ENCODE measurements at regions not wholly inside any gene's neighbourhood (a gene's known extent, or its start where the extent isn't known, plus 50 kb on each side); places are given as distances from the start of the nearest gene placed in this dataset.

GRCh38 chr18:30093376-30093775 is 949.2 kb downstream of the DSC3 start:
- no peak overlapping the region for H4K8ac ChIP-seq (replicated peaks; ENCODE audit: insufficient read length, low read depth, low read length)
- H3K27ac Mint-ChIP-seq = no peak overlapping the region
- no peak overlapping the region for H3K27ac ChIP-seq (ENCODE audit: insufficient read length, low read depth, low read length)
- no peak overlapping the region for H3K4me3 Mint-ChIP-seq
- H3K36me3 Mint-ChIP-seq (ENCODE audit: insufficient read depth in 1 of 3, low read depth in 3 of 3) = no peaks in the 10 kb centered on the region; a peak in 1 of 7 replicates
- H3K4me2 ChIP-seq (ENCODE audit: insufficient read depth, insufficient read length, low read length) = no peak overlapping the region
- no peak overlapping the region for H3K56ac ChIP-seq (ENCODE audit: insufficient read length, low read depth, low read length)
- TF ChIP-seq CTCF (conservative IDR thresholded peaks at IDR 0.05) = no peak
- H3K27me3 Mint-ChIP-seq (ENCODE audit: low read depth) = no peaks in the 10 kb centered on the region
- H2BK20ac ChIP-seq (ENCODE audit: low read depth, low read length, poor library complexity, severe bottlenecking) = no peak overlapping the region
- no peak overlapping the region for H4K91ac ChIP-seq (ENCODE audit: insufficient read length, low read depth, low read length)
- no peak overlapping the region for H3T11ph ChIP-seq (ENCODE audit: low read length)
- H3K4me1 Mint-ChIP-seq = peaks cover 4 to 5% of the 10 kb centered on the region in 2 experiments; a peak in 3 of 4 replicates
- H3K9me3 ChIP-seq (ENCODE audit: control insufficient read depth, low read depth, low read length) = no peaks in the 10 kb centered on the region
- H3K18ac ChIP-seq (ENCODE audit: insufficient read length, low read depth, low read length) = no peak overlapping the region
- no peak for DNase-seq
- no peak overlapping the region for H2AFZ ChIP-seq (ENCODE audit: low read length)
- no peak overlapping the region for H3K14ac ChIP-seq (ENCODE audit: insufficient read depth, low read length)
- H2BK120ac ChIP-seq (ENCODE audit: low read depth, low read length, poor library complexity, severe bottlenecking) = no peak overlapping the region
- H2AK5ac ChIP-seq (ENCODE audit: insufficient read length, low read length) = no peak overlapping the region
- H3K4ac ChIP-seq (ENCODE audit: low read depth, low read length) = no peak overlapping the region
- H4K20me1 ChIP-seq (ENCODE audit: control insufficient read depth, insufficient read depth, insufficient read length) = no peaks in the 10 kb centered on the region
- H3K27me3 ChIP-seq (ENCODE audit: insufficient read depth, low read length) = no peaks in the 10 kb centered on the region
- H4K5ac ChIP-seq (ENCODE audit: insufficient read length, low read depth, low read length) = no peak overlapping the region
- no peak overlapping the region for H3K23ac ChIP-seq (ENCODE audit: insufficient read length, low read depth, low read length)
- no peaks in the 10 kb centered on the region for H3K79me1 ChIP-seq (ENCODE audit: insufficient read depth, low read depth, low read length, poor library complexity, severe bottlenecking)
- no peaks in the 10 kb centered on the region for H3K9me3 Mint-ChIP-seq
- H2BK15ac ChIP-seq (ENCODE audit: low read depth, low read length) = no peak overlapping the region
- H3K4me1 ChIP-seq (ENCODE audit: insufficient read depth, low read length) = no peaks in the 10 kb centered on the region
- no peak overlapping the region for H2BK12ac ChIP-seq (ENCODE audit: insufficient read length, low read depth, low read length)
- no peaks in the 10 kb centered on the region for H3K23me2 ChIP-seq (ENCODE audit: insufficient read length, low read depth, low read length, poor library complexity, severe bottlenecking)
- whole genome bisulfite sequencing (ENCODE audit: extremely low coverage, insufficient read length, low lambda C conversion rate) = no CpG with 5 or more reads among the region's 4 CpGs
- H3K9ac ChIP-seq (ENCODE audit: extremely low read depth, insufficient read length, low read length) = no peak overlapping the region
- no peak overlapping the region for H2BK5ac ChIP-seq (ENCODE audit: insufficient read length, low read length)
- no peaks in the 10 kb centered on the region for H3K79me2 ChIP-seq (ENCODE audit: insufficient read depth, low read length)
